ENCODE measurements at regions not wholly inside any gene's neighbourhood (a gene's known extent, or its start where the extent isn't known, plus 50 kb on each side); places are given as distances from the start of the nearest gene placed in this dataset.

DNA sequence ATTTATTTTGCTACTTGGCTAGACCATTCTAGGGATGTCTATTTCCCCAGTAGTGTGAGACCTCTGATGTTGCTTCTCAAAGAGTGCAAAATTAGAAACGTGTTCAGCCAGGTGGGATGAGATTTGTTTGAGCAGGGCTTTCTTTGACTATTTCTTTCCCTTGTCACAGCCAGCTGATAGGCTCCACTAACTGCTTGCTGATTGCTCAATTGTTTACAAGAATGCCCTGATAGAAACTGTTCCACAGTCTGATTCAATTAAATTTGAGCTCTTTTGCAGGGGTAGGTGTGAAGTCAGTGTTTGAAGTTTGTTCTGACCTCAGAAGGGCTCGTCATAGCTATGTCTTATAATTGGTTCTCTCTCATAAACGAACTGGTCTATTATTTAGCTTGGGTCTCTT lies 220.5 kb downstream of the FNDC1 start:
- H3K27ac ChIP-seq = no peak overlapping the region
- TF ChIP-seq CTCF (conservative IDR thresholded peaks at IDR 0.05) = no peak

- no peak overlapping the region for H3K27ac ChIP-seq
- TF ChIP-seq CTCF (conservative IDR thresholded peaks at IDR 0.05) = no peak
These were observed 210.9 kb downstream of the FNDC1 start for GRCh38 chr6:159380114-159380513.

GRCh38 chr6:159378411-159379328 lies 209.5 kb downstream of the FNDC1 start:
- TF ChIP-seq CTCF (conservative IDR thresholded peaks at IDR 0.05) = no peak
- H3K27ac ChIP-seq = no peak overlapping the region

- no peak overlapping the region for H3K27ac ChIP-seq
- no peak for TF ChIP-seq CTCF (conservative IDR thresholded peaks at IDR 0.05)
These were observed 207.4 kb downstream of the FNDC1 start for GRCh38 chr6:159376516-159377158.

- H3K27ac ChIP-seq = no peak overlapping the region
- no peak for TF ChIP-seq CTCF (conservative IDR thresholded peaks at IDR 0.05)
These were observed 205.8 kb downstream of the FNDC1 start for GRCh38 chr6:159375014-159375413.

DNA sequence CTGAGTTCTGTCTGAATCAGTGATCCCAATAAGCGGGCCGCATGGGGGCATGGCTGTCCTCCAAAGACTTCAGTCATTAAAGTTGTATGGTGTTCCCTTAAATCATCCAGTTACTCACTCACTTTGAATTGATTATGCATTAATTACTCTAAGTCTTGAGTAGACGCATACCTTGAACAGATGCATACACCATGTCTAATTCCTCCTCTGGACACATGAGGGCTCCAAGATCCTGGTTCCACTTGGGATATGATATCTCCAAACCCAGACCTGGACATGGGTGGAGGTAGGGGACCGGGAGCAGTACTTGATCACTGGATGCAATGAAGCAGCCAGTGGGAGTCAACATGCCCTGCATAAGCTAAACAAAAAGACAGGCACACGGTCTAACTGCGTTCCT lies 204.5 kb downstream of the FNDC1 start:
- H3K27ac ChIP-seq = no peak overlapping the region
- TF ChIP-seq CTCF (conservative IDR thresholded peaks at IDR 0.05) = no peak

- no peak overlapping the region for H3K27ac ChIP-seq
- no peak for TF ChIP-seq CTCF (conservative IDR thresholded peaks at IDR 0.05)
These were observed 203.1 kb downstream of the FNDC1 start for GRCh38 chr6:159372333-159372732.
